H1 (cell line): ENCODE measurements at regions not wholly inside any gene's neighbourhood (a gene's known extent, or its start where the extent isn't known, plus 50 kb on each side); places are given as distances from the start of the nearest gene placed in this dataset.

Experiments
- BACH1 ChIP-seq: IDR thresholded peaks from 2 replicates; pipeline ENCODE4 v1.6.1; 2012; ENCODE audit warnings: low read length, improper control_type of control experiment
- CEBPB ChIP-seq: IDR thresholded peaks from 2 replicates; pipeline ENCODE4 v1.6.1; 2012; ENCODE audit warnings: low read depth, low read length
- JUND ChIP-seq: IDR thresholded peaks from 2 replicates; pipeline ENCODE4 v1.6.1; 2011; ENCODE audit warnings: mild to moderate bottlenecking, improper control_type of control experiment, low read length
- POU5F1 ChIP-seq: IDR thresholded peaks from 2 replicates; pipeline ENCODE4 v1.6.1; 2011; ENCODE audit warnings: low read depth, mild to moderate bottlenecking, low read length, moderate library complexity
- SAP30 ChIP-seq: fragments of 300-600 bp; sonication (generic); IDR thresholded peaks from 2 replicates; pipeline ENCODE4 v1.7.1; 2012; ENCODE audit warnings: low read length, moderate library complexity, mild to moderate bottlenecking, inconsistent platforms; ENCODE audit not compliant: insufficient read depth, insufficient replicate concordance
- SRF ChIP-seq: IDR thresholded peaks from 2 replicates; pipeline ENCODE4 v1.6.1; 2011; ENCODE audit warnings: mild to moderate bottlenecking, low read depth, low read length, moderate library complexity
- TAF1 ChIP-seq: IDR thresholded peaks from 2 replicates; pipeline ENCODE4 v1.6.1; 2011; ENCODE audit warnings: mild to moderate bottlenecking, low read depth, low read length
- TEAD4 ChIP-seq: IDR thresholded peaks from 2 replicates; pipeline ENCODE4 v1.6.1; 2012; ENCODE audit warnings: low read depth, low read length, inconsistent platforms, mixed read lengths

DNA sequence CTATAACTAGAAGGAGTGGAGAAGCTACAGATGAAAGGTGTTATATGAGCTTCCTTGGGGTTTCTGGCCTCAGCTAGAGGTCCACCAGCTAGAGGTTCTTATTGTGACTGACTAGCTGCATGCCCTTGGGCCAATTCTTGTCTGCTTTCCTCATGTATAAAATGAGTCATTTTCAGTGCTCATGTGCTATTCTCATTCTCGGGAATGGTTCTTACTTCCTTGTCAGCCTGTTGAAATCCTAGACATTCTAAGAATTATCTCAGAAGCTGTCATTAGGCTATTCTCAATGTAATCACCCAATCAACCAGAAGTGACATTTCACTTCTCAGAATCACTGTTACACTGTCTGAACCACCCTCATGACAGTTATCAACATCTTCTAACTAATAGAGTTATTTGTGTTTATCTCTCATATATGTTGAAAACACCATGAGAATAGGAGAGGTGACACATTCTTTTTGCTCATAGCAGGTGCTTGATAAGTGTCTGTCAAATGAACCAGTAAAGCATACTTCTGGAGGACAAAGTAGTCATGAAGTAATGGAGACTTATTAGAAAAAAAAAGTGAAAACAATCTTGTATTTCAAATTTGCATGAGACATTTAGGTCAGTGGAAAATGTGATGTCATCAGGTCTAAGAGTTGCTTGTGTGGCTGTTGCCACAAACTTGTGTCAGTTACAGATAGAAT is 122.8 kb upstream of the IVNS1ABP start (continued):
- TF ChIP-seq SRF = no peak
- TF ChIP-seq BACH1 = no peak
- no peak for TF ChIP-seq POU5F1
- no peak for TF ChIP-seq CEBPB
- no peak for TF ChIP-seq TAF1
- no peak for TF ChIP-seq SAP30
- no peak for TF ChIP-seq TEAD4
- TF ChIP-seq JUND = no peak
